GM12878 (cell line): ENCODE measurements at regions not wholly inside any gene's neighbourhood (a gene's known extent, or its start where the extent isn't known, plus 50 kb on each side); places are given as distances from the start of the nearest gene placed in this dataset.

Experiments
- ATF3 ChIP-seq: IDR thresholded peaks from 2 replicates; pipeline ENCODE4 v1.6.1; 2011; ENCODE audit warnings: low read depth, mild to moderate bottlenecking, low read length, moderate library complexity, borderline replicate concordance; ENCODE audit errors: extremely low read depth
- CTCF ChIP-seq, 3 experiments: IDR thresholded peaks in 2 of 3; conservative IDR thresholded peaks in 1 of 3; 2 replicates each; pipeline ENCODE4 v1.5.1; 2011; ENCODE audit warnings: low read depth in 3 of 3, low read length in 3 of 3, mild to moderate bottlenecking in 3 of 3, control low read depth in 2 of 3, moderate library complexity in 2 of 3, inconsistent platforms in 1 of 3, mixed read lengths in 1 of 3; ENCODE audit not compliant: control insufficient read depth in 2 of 3, insufficient read depth in 1 of 3; ENCODE audit errors: extremely low read depth in 1 of 3
- EP300 ChIP-seq, 2 experiments: fragments of 150-350 bp in 1 of 2; IDR thresholded peaks; 2 replicates each; pipeline ENCODE4 v1.6.1; 2011 to 2012; ENCODE audit warnings: low read depth in 2 of 2, low read length in 2 of 2, borderline replicate concordance in 1 of 2, improper control_type of control experiment in 1 of 2, inconsistent platforms in 1 of 2; ENCODE audit not compliant: control insufficient read depth in 1 of 2
- NR2C1 ChIP-seq: fragments of 450-650 bp; IDR thresholded peaks from 2 replicates; pipeline ENCODE4 v1.6.1; 2017; ENCODE audit warnings: antibody characterized with exemption, mild to moderate bottlenecking, moderate library complexity
- NR2F1 ChIP-seq: fragments of 450-650 bp; conservative IDR thresholded peaks from 2 replicates; pipeline ENCODE4 v1.6.1; 2017; ENCODE audit warnings: mild to moderate bottlenecking
- POLR2A ChIP-seq: IDR thresholded peaks from 2 replicates; pipeline ENCODE4 v1.6.1; 2011; ENCODE audit warnings: low read depth, mild to moderate bottlenecking, low read length
- RELA ChIP-seq: fragments of 450-650 bp; IDR thresholded peaks from 2 replicates; pipeline ENCODE4 v1.8.0; 2014; ENCODE audit warnings: borderline replicate concordance; ENCODE audit not compliant: partially characterized antibody
- RFX5 ChIP-seq: IDR thresholded peaks from 2 replicates; pipeline ENCODE4 v1.6.1; 2011; ENCODE audit warnings: low read depth, low read length, improper control_type of control experiment
- SP1 ChIP-seq: IDR thresholded peaks from one replicate; pipeline ENCODE4 v1.6.1; 2011; ENCODE audit warnings: low read depth, low read length
- SUZ12 ChIP-seq: fragments of 200-600 bp; sonication (generic); IDR thresholded peaks from one replicate; pipeline ENCODE4 v1.6.1; 2018; ENCODE audit warnings: antibody characterized with exemption, mild to moderate bottlenecking; ENCODE audit not compliant: unreplicated experiment
- TAF1 ChIP-seq: IDR thresholded peaks from 2 replicates; pipeline ENCODE4 v1.6.1; 2011; ENCODE audit warnings: mild to moderate bottlenecking, low read depth, low read length, borderline replicate concordance
- USF1 ChIP-seq: IDR thresholded peaks from 2 replicates; pipeline ENCODE4 v1.6.1; 2011; ENCODE audit warnings: borderline replicate concordance, low read depth, mild to moderate bottlenecking, moderate library complexity, mixed read lengths, low read length; ENCODE audit not compliant: insufficient read depth; ENCODE audit errors: extremely low read length
- ZBTB33 ChIP-seq: fragments of 450-650 bp; IDR thresholded peaks from 2 replicates; pipeline ENCODE4 v1.6.1; 2017; ENCODE audit warnings: mild to moderate bottlenecking
- ZNF274 ChIP-seq: IDR thresholded peaks from one replicate; pipeline ENCODE4 v1.8.0; 2011; ENCODE audit not compliant: insufficient read length, insufficient read depth

- TF ChIP-seq CTCF (IDR thresholded peaks at IDR 0.05 in 2 of 3, conservative IDR thresholded peaks at IDR 0.05 in 1 of 3; ENCODE audit: control insufficient read depth in 2 of 3, extremely low read depth in 1 of 3, insufficient read depth in 1 of 3, low read depth in 3 of 3, low read length in 3 of 3) (no peak), EP300 (IDR thresholded peaks at IDR 0.05; ENCODE audit: borderline replicate concordance in 1 of 2, control insufficient read depth in 1 of 2, low read depth in 2 of 2, low read length in 2 of 2) (no peak), RELA (no peak), SUZ12 (no peak), ATF3 (no peak), NR2F1 (no peak), TAF1 (no peak), ZNF274 (no peak), POLR2A (no peak), RFX5 (no peak), USF1 (no peak), SP1 (no peak), ZBTB33 (no peak), NR2C1 (no peak)
These were observed 70.1 kb upstream of the LRRC7 start for GRCh38 chr1:69497441-69498221.
